ENCODE measurements at regions not wholly inside any gene's neighbourhood (a gene's known extent, or its start where the extent isn't known, plus 50 kb on each side); places are given as distances from the start of the nearest gene placed in this dataset.

GRCh38 chr6:91782802-91783201 is 1195.9 kb upstream of the MAP3K7 start:
- POLR2A ChIA-PET (ENCODE audit: unreplicated experiment), result no interaction called here
- DNase-seq, result no peak
- no peaks in the 10 kb centered on the region for H3F3A ChIP-seq (ENCODE audit: low read length, unreplicated experiment)

GRCh38 chr6:91781946-91782345 is 1195.1 kb upstream of the MAP3K7 start:
- Histone ChIP-seq H3K79me2 (ENCODE audit: low read length) (no peaks in the 10 kb centered on the region), H3K9me3 (ENCODE audit: low read length) (no peaks in the 10 kb centered on the region), H3K4me3 (ENCODE audit: low read length) (no peak overlapping the region), H3K36me3 (ENCODE audit: low read depth, low read length) (no peaks in the 10 kb centered on the region), H3K27ac (ENCODE audit: low read length) (no peak overlapping the region), H2AFZ (ENCODE audit: low read length) (no peak overlapping the region), H3K4me1 (ENCODE audit: insufficient read depth, low read length) (no peaks in the 10 kb centered on the region), H3K27me3 (ENCODE audit: low read length) (no peaks in the 10 kb centered on the region), H3K9me2 (replicated peaks; ENCODE audit: low read length) (no peaks in the 10 kb centered on the region), H4K20me1 (ENCODE audit: low read length) (no peaks in the 10 kb centered on the region), H3F3A (ENCODE audit: low read length, unreplicated experiment) (no peaks in the 10 kb centered on the region), H3K4me2 (ENCODE audit: low read length) (no peak overlapping the region), H3K9ac (ENCODE audit: low read length) (no peak overlapping the region)
- CTCF ChIA-PET, result no interaction called here
- DNase-seq (no peak), ATAC-seq (no peak)
- TF ChIP-seq EZH2phosphoT487 (IDR thresholded peaks at IDR 0.05; ENCODE audit: borderline replicate concordance, low read length), result no peak
- no peak for TF ChIP-seq EZH2 (IDR thresholded peaks at IDR 0.05; ENCODE audit: low read length, unreplicated experiment)
- TF ChIP-seq CTCF (conservative IDR thresholded peaks at IDR 0.05; ENCODE audit: low read depth, low read length), result no peak
- intact Hi-C loops (cut with micrococcal nuclease), result no loop called here
- POLR2A ChIA-PET (ENCODE audit: unreplicated experiment), result no interaction called here
- no TSS peak for BruUV-seq (replicated peaks)

More at GRCh38 chr6:91782802-91783201, 1195.9 kb upstream of the MAP3K7 start:
- TF ChIP-seq CTCF (conservative IDR thresholded peaks at IDR 0.05; ENCODE audit: low read depth, low read length) (no peak), EZH2 (IDR thresholded peaks at IDR 0.05; ENCODE audit: low read length, unreplicated experiment) (no peak), EZH2phosphoT487 (IDR thresholded peaks at IDR 0.05; ENCODE audit: borderline replicate concordance, low read length) (no peak)
- intact Hi-C loops (cut with micrococcal nuclease), result no loop called here
- no TSS peak for BruUV-seq (replicated peaks)
- H3K36me3 ChIP-seq (ENCODE audit: low read depth, low read length), result no peaks in the 10 kb centered on the region
- H3K9me2 ChIP-seq (replicated peaks; ENCODE audit: low read length), result no peaks in the 10 kb centered on the region
- no peak overlapping the region for H3K9ac ChIP-seq (ENCODE audit: low read length)
- H3K4me3 ChIP-seq (ENCODE audit: low read length), result no peak overlapping the region
- no peak overlapping the region for H3K4me2 ChIP-seq (ENCODE audit: low read length)
- CTCF ChIA-PET, result no interaction called here
- no peaks in the 10 kb centered on the region for H4K20me1 ChIP-seq (ENCODE audit: low read length)
- H3K27ac ChIP-seq (ENCODE audit: low read length), result no peak overlapping the region
- H3K9me3 ChIP-seq (ENCODE audit: low read length), result no peaks in the 10 kb centered on the region
- no peaks in the 10 kb centered on the region for H3K79me2 ChIP-seq (ENCODE audit: low read length)
- no peak overlapping the region for H2AFZ ChIP-seq (ENCODE audit: low read length)
- H3K27me3 ChIP-seq (ENCODE audit: low read length), result no peaks in the 10 kb centered on the region
- no peaks in the 10 kb centered on the region for H3K4me1 ChIP-seq (ENCODE audit: insufficient read depth, low read length)
- no peak for ATAC-seq

GRCh38 chr6:91780270-91780669 is 1193.4 kb upstream of the MAP3K7 start:
- CTCF ChIA-PET, result no interaction called here
- H3K36me3 ChIP-seq (ENCODE audit: low read depth, low read length), result no peaks in the 10 kb centered on the region

More at GRCh38 chr6:91780270-91780669, 1193.4 kb upstream of the MAP3K7 start:
- intact Hi-C loops (cut with micrococcal nuclease), result no loop called here
- DNase-seq (no peak), ATAC-seq (no peak)
- no peaks in the 10 kb centered on the region for H3K9me2 ChIP-seq (replicated peaks; ENCODE audit: low read length)
- POLR2A ChIA-PET (ENCODE audit: unreplicated experiment), result no interaction called here
- no TSS peak for BruUV-seq (replicated peaks)
- H3K27ac ChIP-seq (ENCODE audit: low read length), result no peak overlapping the region
- H3K4me1 ChIP-seq (ENCODE audit: insufficient read depth, low read length), result no peaks in the 10 kb centered on the region
- no peak overlapping the region for H2AFZ ChIP-seq (ENCODE audit: low read length)
- H4K20me1 ChIP-seq (ENCODE audit: low read length), result no peaks in the 10 kb centered on the region
- H3K4me3 ChIP-seq (ENCODE audit: low read length), result no peak overlapping the region
- H3K4me2 ChIP-seq (ENCODE audit: low read length), result no peak overlapping the region
- TF ChIP-seq EZH2phosphoT487 (IDR thresholded peaks at IDR 0.05; ENCODE audit: borderline replicate concordance, low read length) (no peak), EZH2 (IDR thresholded peaks at IDR 0.05; ENCODE audit: low read length, unreplicated experiment) (no peak)
- no peak overlapping the region for H3K9ac ChIP-seq (ENCODE audit: low read length)
- H3F3A ChIP-seq (ENCODE audit: low read length, unreplicated experiment), result no peaks in the 10 kb centered on the region
- H3K79me2 ChIP-seq (ENCODE audit: low read length), result no peaks in the 10 kb centered on the region
- H3K27me3 ChIP-seq (ENCODE audit: low read length), result no peaks in the 10 kb centered on the region
- no peaks in the 10 kb centered on the region for H3K9me3 ChIP-seq (ENCODE audit: low read length)

Data from PC-3 (cell line).